ENCODE measurements at regions not wholly inside any gene's neighbourhood (a gene's known extent, or its start where the extent isn't known, plus 50 kb on each side); places are given as distances from the start of the nearest gene placed in this dataset.

- TF ChIP-seq CTCF (conservative IDR thresholded peaks at IDR 0.05 in 1 of 2, IDR thresholded peaks at IDR 0.05 in 1 of 2; ENCODE audit: extremely low read depth in 1 of 2, insufficient read depth in 1 of 2, low read depth in 1 of 2, low read length in 2 of 2) (no peak), EZH2 (IDR thresholded peaks at IDR 0.05; ENCODE audit: borderline replicate concordance, low read length) (no peak)
Measured at GRCh38 chr4:171015441-171015840, 797.8 kb upstream of the GALNTL6 start.

Data from mammary epithelial cell (primary cell).